ENCODE measurements at regions not wholly inside any gene's neighbourhood (a gene's known extent, or its start where the extent isn't known, plus 50 kb on each side); places are given as distances from the start of the nearest gene placed in this dataset.

- Histone ChIP-seq H3K27me3 (ENCODE audit: insufficient read depth, low read length) (no peaks in the 10 kb centered on the region), H2AFZ (ENCODE audit: low read length) (no peak overlapping the region), H3K4ac (ENCODE audit: low read depth, low read length) (no peak overlapping the region), H4K91ac (ENCODE audit: insufficient read length, low read depth, low read length) (no peak overlapping the region), H3K23ac (ENCODE audit: insufficient read length, low read depth, low read length) (no peak overlapping the region), H3K14ac (ENCODE audit: insufficient read depth, low read length) (no peak overlapping the region), H4K8ac (replicated peaks; ENCODE audit: insufficient read length, low read depth, low read length) (no peak overlapping the region), H3T11ph (ENCODE audit: low read length) (no peak overlapping the region), H3K9ac (ENCODE audit: extremely low read depth, insufficient read length, low read length) (no peak overlapping the region), H2AK5ac (ENCODE audit: insufficient read length, low read length) (no peak overlapping the region), H3K79me1 (ENCODE audit: insufficient read depth, low read depth, low read length, poor library complexity, severe bottlenecking) (no peaks in the 10 kb centered on the region), H3K9me3 (ENCODE audit: control insufficient read depth, low read depth, low read length) (no peaks in the 10 kb centered on the region), H2BK15ac (ENCODE audit: low read depth, low read length) (no peak overlapping the region), H2BK12ac (ENCODE audit: insufficient read length, low read depth, low read length) (no peak overlapping the region), H2BK5ac (ENCODE audit: insufficient read length, low read length) (no peak overlapping the region), H4K20me1 (ENCODE audit: control insufficient read depth, insufficient read depth, insufficient read length) (no peaks in the 10 kb centered on the region), H3K56ac (ENCODE audit: insufficient read length, low read depth, low read length) (no peak overlapping the region), H2BK20ac (ENCODE audit: low read depth, low read length, poor library complexity, severe bottlenecking) (no peak overlapping the region), H2BK120ac (ENCODE audit: low read depth, low read length, poor library complexity, severe bottlenecking) (no peak overlapping the region), H4K5ac (ENCODE audit: insufficient read length, low read depth, low read length) (no peak overlapping the region), H3K27ac (ENCODE audit: insufficient read length, low read depth, low read length) (no peak overlapping the region), H3K4me1 (ENCODE audit: insufficient read depth, low read length) (no peaks in the 10 kb centered on the region; the same call in 1 of the 2 replicates), H3K79me2 (ENCODE audit: insufficient read depth, low read length) (no peaks in the 10 kb centered on the region), H3K4me2 (ENCODE audit: insufficient read depth, insufficient read length, low read length) (no peak overlapping the region), H3K23me2 (ENCODE audit: insufficient read length, low read depth, low read length, poor library complexity, severe bottlenecking) (no peaks in the 10 kb centered on the region), H3K18ac (ENCODE audit: insufficient read length, low read depth, low read length) (no peak overlapping the region)
- WGBS (ENCODE audit: extremely low coverage, insufficient read length, low lambda C conversion rate): no CpG with 5 or more reads among the region's 4 CpGs
- no peak for DNase-seq
- Mint-ChIP-seq H3K27me3 (ENCODE audit: low read depth) (no peaks in the 10 kb centered on the region), H3K4me3 (no peak overlapping the region), H3K9me3 (peaks cover 0 to 4% of the 10 kb centered on the region in 2 experiments; a peak in 2 of 5 replicates), H3K4me1 (peaks cover 4 to 13% of the 10 kb centered on the region in 2 experiments; a peak in 3 of 4 replicates), H3K36me3 (ENCODE audit: insufficient read depth in 1 of 3, low read depth in 3 of 3) (peaks cover 0 to 2% (median 0%) of the 10 kb centered on the region in 3 experiments; a peak in 2 of 7 replicates), H3K27ac (no peak overlapping the region)
- TF ChIP-seq CTCF (conservative IDR thresholded peaks at IDR 0.05): no peak
These were observed 59.2 kb upstream of the CHST9 start for GRCh38 chr18:27244259-27244658.
